Natural killer cell treated with Interleukin-12 subunit alpha and Interleukin-12 subunit beta and Interleukin-15 and Interleukin-18, amount 100 ng/mL, for 72 hours (primary cell): ENCODE measurements at regions not wholly inside any gene's neighbourhood (a gene's known extent, or its start where the extent isn't known, plus 50 kb on each side); places are given as distances from the start of the nearest gene placed in this dataset.

Experiments used
- ATAC-seq, 2 donors: fragments of 150-1000 bp; cut with Tn5 transposase in 1 of 2; sonication (Bioruptor Pico), chemical (Tn5 transposase) in 1 of 2; 2 replicates each; pipeline ENCODE4 v1.10.0; 2021
- DNase-seq: peaks from one replicate; pipeline ENCODE4 v3.0.0; 2022; ENCODE audit warnings: low spot score
- H3K27ac Mint-ChIP-seq, 2 donors: 1 replicate in 1 of 2; 2 replicates in 1 of 2; pipeline ENCODE4 v1.8.0; 2022; ENCODE audit warnings: mixed read lengths in 2 of 2, mild to moderate bottlenecking in 1 of 2, moderate library complexity in 1 of 2
- H3K27me3 Mint-ChIP-seq, 2 donors: 1 replicate in 1 of 2; 2 replicates in 1 of 2; pipeline ENCODE4 v1.8.0; 2022; ENCODE audit warnings: mixed read lengths in 2 of 2
- H3K36me3 Mint-ChIP-seq: one replicate; pipeline ENCODE4 v1.8.0; 2022; ENCODE audit warnings: mixed read lengths
- H3K4me1 Mint-ChIP-seq, 2 donors: 1 replicate in 1 of 2; 2 replicates in 1 of 2; pipeline ENCODE4 v1.8.0; 2022; ENCODE audit warnings: low read depth in 2 of 2, mixed read lengths in 2 of 2, mild to moderate bottlenecking in 1 of 2
- H3K4me3 Mint-ChIP-seq: one replicate; pipeline ENCODE4 v1.8.0; 2022; ENCODE audit warnings: mixed read lengths
- H3K9me3 Mint-ChIP-seq: 2 replicates; pipeline ENCODE4 v1.8.0; 2022; ENCODE audit warnings: mixed read lengths

DNA sequence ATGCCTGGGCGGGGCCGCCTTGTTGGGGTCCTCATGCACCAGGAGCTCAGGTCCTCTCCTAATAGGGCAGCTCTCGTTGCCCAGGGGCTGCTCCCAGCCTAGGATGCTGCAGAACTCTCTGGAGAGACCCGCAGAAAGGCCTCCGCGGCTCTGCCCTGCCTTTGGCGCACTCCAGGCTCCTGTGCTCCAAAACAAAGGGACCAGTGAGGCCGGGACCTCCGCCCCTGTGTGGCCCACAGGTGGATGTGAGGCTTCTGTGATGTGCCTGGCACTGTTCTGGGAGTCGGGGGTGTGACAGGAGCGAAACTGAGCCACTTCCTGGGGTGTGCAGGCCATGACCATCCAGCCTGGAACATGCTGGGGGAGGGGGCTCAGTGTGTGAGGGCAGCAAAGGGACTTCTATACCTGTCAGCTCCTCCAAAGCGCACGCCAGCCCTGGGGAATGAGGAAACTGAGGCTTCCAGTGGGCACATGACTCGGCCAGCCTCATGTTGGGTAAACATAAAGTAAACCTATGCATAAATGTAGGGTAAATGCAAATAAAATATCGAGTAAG lies 153.2 kb downstream of the IRF8 start:
- Mint-ChIP-seq H3K27ac (no peak overlapping the region), H3K4me3 (no peak overlapping the region), H3K4me1 (peaks cover 0 to 4% of the 10 kb centered on the region in 2 donors), H3K9me3 (no peaks in the 10 kb centered on the region), H3K36me3 (no peaks in the 10 kb centered on the region), H3K27me3 (peaks cover 21 to 29% of the 10 kb centered on the region in 2 donors)
- no peak for DNase-seq
- ATAC-seq = no peak

DNA sequence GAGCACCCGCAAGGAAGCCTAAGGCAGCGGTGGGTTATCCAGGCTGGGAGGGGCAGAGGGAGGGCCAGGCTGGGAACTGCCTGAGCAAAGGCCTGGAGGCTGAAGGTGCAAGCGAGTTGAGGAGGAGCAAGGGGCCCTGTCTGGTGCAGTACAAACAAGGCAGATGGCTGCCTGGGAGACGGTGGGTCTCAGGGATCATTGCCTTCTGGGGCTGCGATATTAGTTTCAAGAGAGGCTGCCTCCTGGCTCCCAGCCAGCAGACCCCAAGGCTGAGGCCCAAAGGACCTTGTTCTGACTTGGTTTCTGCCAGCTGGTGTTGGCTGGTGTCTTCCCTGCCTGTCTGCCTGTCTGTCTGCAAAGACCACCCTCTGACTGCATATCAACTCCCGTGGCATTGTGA lies 154.0 kb downstream of the IRF8 start:
- no peak overlapping the region for H3K27ac Mint-ChIP-seq
- peaks cover 14 to 21% of the 10 kb centered on the region in 2 donors for H3K27me3 Mint-ChIP-seq
- no peak overlapping the region for H3K4me3 Mint-ChIP-seq
- DNase-seq (no peak), ATAC-seq (no peak)
- no peaks in the 10 kb centered on the region for H3K36me3 Mint-ChIP-seq
- peaks cover 0 to 4% of the 10 kb centered on the region in 2 donors for H3K4me1 Mint-ChIP-seq
- H3K9me3 Mint-ChIP-seq = no peaks in the 10 kb centered on the region

DNA sequence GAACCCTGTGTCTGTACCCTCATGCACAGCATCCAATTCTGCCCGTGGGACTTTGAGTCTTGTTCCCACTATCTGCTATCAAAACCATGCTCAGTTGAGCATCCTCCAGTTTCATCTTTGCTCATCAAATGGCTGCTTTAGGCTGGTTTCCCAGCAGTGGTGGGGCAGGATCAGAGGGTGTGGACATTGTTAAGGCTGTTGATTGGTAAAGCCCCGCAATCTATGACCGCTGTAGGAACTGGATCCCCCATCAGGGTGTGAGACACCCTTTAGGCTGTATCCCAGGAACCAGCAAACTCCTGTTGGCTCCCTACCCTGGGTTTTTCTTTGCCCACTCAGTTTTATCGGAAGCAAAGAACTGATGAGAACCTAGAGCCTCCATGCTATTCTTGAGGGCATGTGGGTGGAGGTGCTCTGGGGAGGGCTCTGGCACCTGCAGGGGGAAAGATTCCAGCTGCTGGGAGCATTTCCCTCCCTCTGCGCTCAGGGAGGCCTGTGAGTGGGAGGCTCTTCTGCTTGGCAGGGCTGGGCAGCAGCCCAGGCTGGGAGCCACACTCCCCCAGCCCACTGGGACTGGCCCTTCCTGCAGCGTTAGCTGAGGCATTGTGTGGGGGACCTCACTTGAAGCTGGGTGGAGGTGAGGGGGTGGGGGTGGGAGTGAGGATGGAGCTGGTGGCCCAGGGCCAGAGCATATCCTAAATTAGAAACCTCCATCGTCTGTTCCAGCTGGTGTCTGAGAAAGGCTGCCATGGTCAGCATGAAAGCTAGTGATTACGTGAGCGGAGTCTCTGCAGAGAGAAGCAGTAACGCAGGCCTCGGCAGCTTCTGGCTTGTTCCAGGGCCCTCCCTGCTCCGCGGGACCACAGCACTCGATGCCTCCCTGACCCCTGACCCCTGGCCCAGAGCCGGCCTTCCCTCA lies 160.6 kb downstream of the IRF8 start:
- H3K27ac Mint-ChIP-seq = no peak overlapping the region

DNA sequence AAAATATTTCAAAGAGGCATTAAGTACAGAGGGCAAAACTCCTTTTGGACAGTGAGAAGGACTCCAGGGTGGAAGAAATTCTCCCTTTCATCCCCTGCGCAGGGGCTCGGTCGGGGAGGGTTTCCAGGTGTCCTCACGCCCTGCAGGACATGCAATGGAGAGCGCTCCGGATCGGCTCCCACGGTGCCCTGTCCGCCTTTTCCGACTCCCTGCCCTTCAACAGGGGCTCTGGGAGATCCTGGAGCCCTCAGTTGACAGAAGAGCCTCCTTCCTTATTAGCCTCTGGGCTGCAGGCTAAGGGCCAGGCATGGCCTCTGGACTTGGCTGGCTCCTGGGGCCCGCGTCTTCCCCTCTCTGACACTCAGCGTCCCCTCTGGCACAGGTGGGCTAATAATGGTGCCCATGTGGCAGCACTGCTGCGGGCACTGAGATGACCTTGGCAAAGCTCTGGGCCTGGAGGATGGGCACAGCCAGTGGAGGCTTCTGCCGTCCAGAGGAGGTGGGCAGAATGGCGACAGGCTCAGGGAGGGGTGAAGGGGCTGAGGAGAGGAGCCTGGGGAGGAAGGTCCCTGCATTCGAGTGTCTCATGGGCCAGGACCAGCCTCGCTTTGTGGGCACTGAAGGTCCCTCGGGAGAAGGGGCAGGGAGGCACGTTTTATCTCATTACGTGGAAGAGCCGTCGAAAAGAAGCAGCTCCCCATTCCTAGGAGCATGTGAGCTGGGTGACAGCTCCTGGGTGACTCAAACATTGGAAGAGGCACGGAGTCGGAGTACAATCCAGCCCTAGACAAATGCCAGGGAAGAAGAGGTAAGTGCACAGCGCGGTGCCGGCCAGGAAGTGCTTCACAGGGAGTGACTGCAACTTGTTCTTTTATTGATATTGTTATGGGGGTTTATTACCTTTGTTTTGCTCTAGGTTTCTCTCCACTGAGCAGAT lies 161.7 kb downstream of the IRF8 start:
- H3K27ac Mint-ChIP-seq = no peak overlapping the region
- no peak overlapping the region for H3K4me3 Mint-ChIP-seq
- ATAC-seq = peak; percentile 15 to 41
- peaks cover 9 to 12% of the 10 kb centered on the region in 2 donors for H3K27me3 Mint-ChIP-seq
- DNase-seq = peak; percentile 44
- H3K4me1 Mint-ChIP-seq = no peaks in the 10 kb centered on the region
- no peaks in the 10 kb centered on the region for H3K36me3 Mint-ChIP-seq
- H3K9me3 Mint-ChIP-seq = no peaks in the 10 kb centered on the region

More for the DNA sequence above, 160.6 kb downstream of the IRF8 start:
- Mint-ChIP-seq H3K36me3 (no peaks in the 10 kb centered on the region), H3K27me3 (peaks cover 15 to 20% of the 10 kb centered on the region in 2 donors), H3K9me3 (no peaks in the 10 kb centered on the region), H3K4me1 (no peaks in the 10 kb centered on the region), H3K4me3 (no peak overlapping the region)
- peak; percentile 54 for DNase-seq
- ATAC-seq = peak; percentile 35 to 60

DNA sequence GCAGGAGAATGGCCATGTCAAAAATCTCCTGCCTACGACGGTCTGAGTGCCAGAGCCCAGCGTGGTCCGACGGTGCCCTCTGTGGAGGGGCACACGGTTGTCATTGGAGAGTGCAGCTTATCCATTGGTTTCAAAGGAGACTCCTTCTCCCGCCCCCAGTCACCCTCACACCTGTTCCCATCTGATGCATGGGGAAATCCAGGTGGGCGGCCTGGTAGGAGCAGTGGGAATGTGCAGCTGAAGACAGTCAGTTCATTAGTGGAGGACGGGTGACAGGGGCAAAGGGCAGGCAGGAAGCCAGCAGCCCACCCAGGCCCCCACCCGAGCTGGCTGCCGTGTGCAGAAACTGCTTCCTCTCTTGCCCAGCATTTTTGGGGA lies 162.3 kb downstream of the IRF8 start:
- H3K36me3 Mint-ChIP-seq = no peaks in the 10 kb centered on the region
- H3K9me3 Mint-ChIP-seq = no peaks in the 10 kb centered on the region
- no peak overlapping the region for H3K4me3 Mint-ChIP-seq
- peaks cover 7 to 12% of the 10 kb centered on the region in 2 donors for H3K27me3 Mint-ChIP-seq
- H3K27ac Mint-ChIP-seq = no peak overlapping the region
- DNase-seq (no peak), ATAC-seq (peak in 1 of 2 donors; percentile 12)
- no peaks in the 10 kb centered on the region for H3K4me1 Mint-ChIP-seq

DNA sequence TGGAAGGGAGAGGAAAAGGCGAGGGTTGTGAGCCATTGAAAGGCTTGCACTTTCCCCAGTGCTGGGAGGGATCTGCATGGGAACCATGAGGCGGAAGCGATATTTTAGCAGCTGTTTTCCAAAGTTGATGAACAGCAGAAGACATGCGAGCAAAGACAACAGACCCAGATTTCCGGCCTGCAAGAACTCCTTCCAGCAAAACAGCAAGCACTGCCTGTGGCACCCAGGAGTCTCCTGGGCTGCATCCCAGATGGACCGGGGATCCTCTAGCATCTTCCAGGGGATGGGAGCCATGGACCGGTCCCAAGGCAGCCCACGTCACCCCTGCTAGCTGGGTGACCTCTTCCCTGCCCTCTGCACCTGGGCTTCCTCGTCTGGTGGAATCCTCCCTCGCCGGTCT lies 162.8 kb downstream of the IRF8 start:
- DNase-seq = peak; percentile 32
- H3K36me3 Mint-ChIP-seq = no peaks in the 10 kb centered on the region
- no peak overlapping the region for H3K4me3 Mint-ChIP-seq
- no peak overlapping the region for H3K27ac Mint-ChIP-seq
- ATAC-seq = no peak
- no peaks in the 10 kb centered on the region for H3K4me1 Mint-ChIP-seq
- no peaks in the 10 kb centered on the region for H3K9me3 Mint-ChIP-seq
- peaks cover 7 to 12% of the 10 kb centered on the region in 2 donors for H3K27me3 Mint-ChIP-seq

DNA sequence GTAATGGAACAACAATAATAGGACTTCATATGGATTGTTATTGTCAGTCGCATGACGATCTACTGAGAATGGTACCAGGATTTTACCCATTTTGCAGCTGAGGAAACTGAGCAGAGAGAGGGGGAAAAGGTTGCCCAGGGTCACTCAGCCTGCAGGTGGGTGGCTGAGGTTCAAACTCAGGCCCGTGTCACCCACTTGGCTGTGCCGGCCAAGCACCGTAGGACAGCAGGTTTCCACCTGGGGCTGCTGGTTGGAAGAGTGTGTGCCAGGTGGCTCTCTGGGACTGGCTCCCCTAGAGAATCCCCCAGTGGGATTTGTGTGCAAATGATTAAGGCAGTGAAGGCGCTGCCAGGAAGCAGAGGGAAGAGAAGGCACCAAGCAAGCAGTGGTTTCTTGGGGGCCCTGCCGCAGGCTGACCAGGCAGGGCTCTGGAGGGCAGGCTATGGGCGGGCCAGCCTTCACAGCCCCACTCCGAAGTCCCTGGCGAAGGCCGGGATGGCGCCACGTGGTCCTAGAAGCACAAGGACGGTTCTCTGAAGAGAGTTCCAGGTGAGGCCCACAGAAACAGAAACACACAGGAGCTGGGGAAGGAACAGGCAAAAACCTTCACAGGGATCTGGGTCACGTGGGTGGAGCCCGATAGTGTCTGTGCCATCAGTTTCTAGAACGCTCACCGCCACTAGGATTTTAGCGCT lies 163.5 kb downstream of the IRF8 start:
- H3K4me1 Mint-ChIP-seq = no peaks in the 10 kb centered on the region
- H3K9me3 Mint-ChIP-seq = no peaks in the 10 kb centered on the region
- DNase-seq (peak; percentile 56), ATAC-seq (no peak)
- no peak overlapping the region for H3K27ac Mint-ChIP-seq
- no peak overlapping the region for H3K4me3 Mint-ChIP-seq
- H3K27me3 Mint-ChIP-seq = peaks cover 7 to 12% of the 10 kb centered on the region in 2 donors
- H3K36me3 Mint-ChIP-seq = no peaks in the 10 kb centered on the region

DNA sequence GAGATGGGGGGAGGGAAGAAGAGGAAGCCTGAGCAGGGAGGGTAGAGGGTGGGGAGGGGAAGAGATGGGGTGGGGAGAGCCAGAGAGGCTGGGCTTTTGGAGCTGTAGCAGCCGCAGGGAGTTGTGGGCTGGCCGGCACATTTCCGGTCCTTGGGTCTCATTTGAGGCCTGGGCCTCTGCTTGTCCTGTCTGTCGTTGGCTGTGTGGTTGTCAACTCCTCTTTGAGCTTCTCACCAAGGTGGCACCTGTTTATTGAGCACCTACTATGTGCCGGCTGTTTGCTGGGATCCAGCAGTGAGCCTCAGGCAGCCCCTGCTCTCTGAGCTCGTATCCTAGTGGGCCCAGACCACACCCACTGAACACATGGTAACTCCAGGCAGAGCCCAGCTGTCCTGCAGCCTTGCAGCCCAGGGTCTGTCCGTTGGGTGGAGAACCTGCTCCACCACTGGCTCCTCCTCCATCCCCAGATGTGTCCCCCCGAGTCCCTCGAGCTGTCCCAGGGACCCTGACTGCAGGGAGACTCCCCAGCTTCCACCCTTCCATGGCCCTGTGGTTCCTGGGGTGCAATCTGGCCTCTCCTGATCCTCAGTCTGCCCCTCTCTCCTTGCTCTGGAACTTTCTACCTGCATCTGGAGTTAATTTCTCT lies 164.9 kb downstream of the IRF8 start:
- Mint-ChIP-seq H3K36me3 (no peaks in the 10 kb centered on the region), H3K27ac (no peak overlapping the region), H3K27me3 (peaks cover 12 to 15% of the 10 kb centered on the region in 2 donors), H3K9me3 (no peaks in the 10 kb centered on the region), H3K4me3 (no peak overlapping the region), H3K4me1 (no peaks in the 10 kb centered on the region)
- DNase-seq (peak; percentile 56), ATAC-seq (no peak)

DNA sequence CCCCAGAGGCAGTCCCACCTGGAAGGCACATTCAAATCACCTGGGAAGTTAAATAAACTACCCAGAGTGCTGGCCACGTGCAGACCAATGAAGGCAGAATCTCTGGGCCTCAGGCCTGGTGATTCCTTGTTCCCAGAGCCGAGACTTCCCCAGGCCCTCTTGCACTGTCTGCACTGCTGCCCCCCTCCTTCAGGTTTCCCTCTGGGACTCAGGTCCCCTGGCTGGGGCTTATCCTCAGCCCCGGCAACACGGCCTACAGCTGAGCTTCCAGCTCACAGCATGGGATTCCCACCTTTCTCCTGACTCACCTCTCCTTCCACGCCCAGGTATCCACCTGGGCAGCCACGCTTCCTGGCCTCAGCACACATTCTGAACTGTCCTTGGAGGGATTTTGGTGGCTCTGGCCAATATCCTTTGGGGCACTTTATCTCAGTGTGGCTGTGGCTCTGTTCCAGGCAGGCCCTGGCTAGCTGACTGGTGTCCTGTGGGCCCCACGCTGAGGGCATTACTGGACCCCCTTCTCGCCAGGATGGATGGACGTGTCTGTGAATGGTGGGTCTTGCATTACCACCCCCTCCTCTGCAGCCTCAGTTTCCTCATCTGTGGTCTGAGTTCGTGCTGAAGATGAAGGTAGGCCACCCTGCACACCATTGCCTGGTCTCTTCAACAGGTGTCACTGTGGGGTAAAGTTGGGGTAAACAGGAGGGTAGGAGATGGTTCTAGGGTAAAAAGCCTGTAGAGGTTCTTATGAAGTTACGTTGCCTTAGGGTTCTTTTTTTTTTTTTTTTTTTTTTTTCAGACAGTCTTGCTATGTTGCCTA lies 165.7 kb downstream of the IRF8 start:
- H3K27ac Mint-ChIP-seq = no peak overlapping the region
- DNase-seq (peak; percentile 38), ATAC-seq (no peak)
- peaks cover 14 to 16% of the 10 kb centered on the region in 2 donors for H3K27me3 Mint-ChIP-seq
- no peaks in the 10 kb centered on the region for H3K9me3 Mint-ChIP-seq
- no peak overlapping the region for H3K4me3 Mint-ChIP-seq
- no peaks in the 10 kb centered on the region for H3K4me1 Mint-ChIP-seq
- H3K36me3 Mint-ChIP-seq = no peaks in the 10 kb centered on the region

DNA sequence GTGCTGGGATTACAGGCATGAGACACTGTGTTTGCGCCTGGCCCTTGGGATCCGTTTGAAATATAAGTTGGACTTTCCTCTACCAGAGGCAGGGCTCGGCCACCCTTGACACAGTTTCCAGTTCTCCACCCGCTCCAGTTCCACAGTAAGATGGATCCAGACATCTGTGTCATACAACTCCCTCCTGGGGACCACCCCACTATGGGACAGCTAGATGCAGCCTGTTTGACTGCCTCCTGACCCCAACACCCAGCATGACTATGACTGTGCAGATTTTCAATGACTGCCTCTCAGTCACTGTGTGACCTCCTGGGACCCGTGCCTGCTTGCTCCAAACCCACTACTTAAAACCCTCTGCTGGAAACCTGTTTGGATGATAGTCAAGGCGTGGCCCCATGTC lies 166.7 kb downstream of the IRF8 start:
- DNase-seq (peak; percentile 44), ATAC-seq (no peak)
- Mint-ChIP-seq H3K27me3 (peaks cover 12 to 16% of the 10 kb centered on the region in 2 donors), H3K9me3 (no peaks in the 10 kb centered on the region), H3K36me3 (no peaks in the 10 kb centered on the region), H3K4me1 (no peaks in the 10 kb centered on the region), H3K27ac (no peak overlapping the region), H3K4me3 (no peak overlapping the region)

DNA sequence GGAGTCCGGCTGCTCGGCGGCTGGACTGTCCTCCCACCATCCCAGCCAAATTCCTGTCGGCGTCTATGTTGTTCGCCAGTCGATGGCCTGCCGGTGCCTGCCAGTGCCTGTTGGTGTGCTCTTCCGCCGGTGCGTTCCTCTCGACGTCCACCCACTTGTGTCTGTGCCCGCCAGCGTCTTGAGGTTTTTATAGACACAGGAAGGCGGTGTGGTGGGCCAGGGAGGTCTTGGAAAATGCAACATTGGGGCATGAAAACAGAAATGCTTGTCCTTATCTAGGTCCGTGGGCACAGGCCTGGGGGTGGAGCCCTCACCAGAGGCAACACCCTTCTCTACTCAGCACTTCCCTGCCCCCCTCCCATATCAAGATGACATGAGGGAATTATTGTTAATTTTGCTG lies 167.8 kb downstream of the IRF8 start:
- H3K27me3 Mint-ChIP-seq = peaks cover 7 to 16% of the 10 kb centered on the region in 2 donors
- H3K4me3 Mint-ChIP-seq = no peak overlapping the region
- no peaks in the 10 kb centered on the region for H3K9me3 Mint-ChIP-seq
- no peak for ATAC-seq
- no peak overlapping the region for H3K27ac Mint-ChIP-seq
- no peaks in the 10 kb centered on the region for H3K36me3 Mint-ChIP-seq
- H3K4me1 Mint-ChIP-seq = no peaks in the 10 kb centered on the region
- DNase-seq = peak; percentile 18

DNA sequence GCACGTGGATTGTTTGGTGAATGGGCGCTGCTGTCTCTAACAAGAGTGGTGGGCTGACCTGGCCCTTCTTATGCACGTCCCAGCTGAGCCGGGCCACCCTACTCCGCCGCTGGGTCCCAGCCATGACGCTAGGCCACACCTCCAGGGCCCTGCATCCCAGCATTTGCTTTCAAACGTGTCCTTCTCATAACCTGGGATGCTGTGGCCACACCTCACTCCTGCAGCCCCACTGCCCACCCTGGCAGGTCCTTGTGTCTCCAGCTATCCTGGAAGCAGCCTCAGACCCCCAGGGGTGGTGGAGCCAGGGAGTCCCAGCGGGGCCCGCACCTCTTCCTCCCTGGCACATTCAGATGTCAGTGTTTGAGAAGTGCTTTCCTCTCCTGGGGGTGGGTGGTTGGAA lies 168.6 kb downstream of the IRF8 start:
- Mint-ChIP-seq H3K4me1 (no peaks in the 10 kb centered on the region), H3K9me3 (no peaks in the 10 kb centered on the region)

More for the DNA sequence above, 168.6 kb downstream of the IRF8 start:
- no peak for ATAC-seq
- Mint-ChIP-seq H3K36me3 (no peaks in the 10 kb centered on the region), H3K27me3 (peaks cover 5 to 17% of the 10 kb centered on the region in 2 donors), H3K4me3 (no peak overlapping the region), H3K27ac (no peak overlapping the region)
- DNase-seq = peak; percentile 39
